Body of pancreas (tissue), 4 donors: ENCODE measurements at regions not wholly inside any gene's neighbourhood (a gene's known extent, or its start where the extent isn't known, plus 50 kb on each side); places are given as distances from the start of the nearest gene placed in this dataset.

ENCODE experiments used
- ATAC-seq: fragments of 150-250 bp; one replicate; pipeline ENCODE4 v1.9.1; 2016
- DNase-seq, 4 donors: peaks; one replicate each; pipeline ENCODE4 v3.0.0-alpha.2; 2019
- H3K27ac ChIP-seq, 4 donors: fragments of 200-600 bp; sonication (generic); 1 replicate in 3 of 4; 2 replicates in 1 of 4; pipeline versions ENCODE4 v1.5.1 to v1.6.1; 2016 to 2019; ENCODE audit warnings: mild to moderate bottlenecking in 1 of 4, mixed read lengths in 1 of 4, moderate library complexity in 1 of 4
- H3K27me3 ChIP-seq, 2 donors: fragments of 200-600 bp; sonication (generic); one replicate each; pipeline ENCODE4 v1.6.0; 2016; ENCODE audit warnings: mild to moderate bottlenecking in 1 of 2
- H3K36me3 ChIP-seq, 2 donors: fragments of 200-600 bp; sonication (generic); replicated peaks in 1 of 2; 2 replicates each; pipeline ENCODE4 v1.5.1; 2016; ENCODE audit warnings: low read depth in 2 of 2; ENCODE audit not compliant: insufficient read depth in 1 of 2
- H3K4me1 ChIP-seq: fragments of 200-600 bp; sonication (generic); one replicate; pipeline ENCODE4 v1.6.0; 2016
- H3K4me3 ChIP-seq, 2 donors: fragments of 200-600 bp; sonication (generic); 1 replicate in 1 of 2; 2 replicates in 1 of 2; pipeline ENCODE4 v1.5.1; 2016 to 2019
- H3K9me3 ChIP-seq, 3 donors: fragments of 200-600 bp; sonication (generic); 1 replicate in 2 of 3; 2 replicates in 1 of 3; pipeline ENCODE4 v1.5.1; 2016
- CTCF ChIP-seq, 7 experiments: fragments of 450-650 bp in 4 of 7; fragments of 200-600 bp in 3 of 7; sonication (generic) in 3 of 7; IDR thresholded peaks; one replicate each; pipeline ENCODE4 v1.5.1; 2016 to 2019; ENCODE audit warnings: antibody characterized with exemption in 7 of 7
- POLR2A ChIP-seq, 3 donors: fragments of 450-650 bp; IDR thresholded peaks; one replicate each; pipeline ENCODE4 v1.6.1; 2016; ENCODE audit warnings: antibody characterized with exemption in 3 of 3, mild to moderate bottlenecking in 2 of 3
- WGBS, 2 donors: methylation state at CpG; one replicate each; pipeline ENCODE4 v1.1.5; 2017; 5-methylcytosine and 5-hydroxymethylcytosine counted together
- intact Hi-C: fragments of 100-400 bp; cut with DNase I; formaldehyde crosslinking; loops from one replicate; pipeline ENCODE4 v1.15.1; 2023

- no peak for ATAC-seq
- Histone ChIP-seq H3K9me3 (no peaks in the 10 kb centered on the region), H3K27me3 (no peaks in the 10 kb centered on the region), H3K36me3 (no peaks in the 10 kb centered on the region), H3K4me3 (no peak overlapping the region), H3K27ac (no peak overlapping the region), H3K4me1 (no peaks in the 10 kb centered on the region)
- TF ChIP-seq POLR2A (IDR thresholded peaks at IDR 0.05), result no peak
- TF ChIP-seq CTCF (IDR thresholded peaks at IDR 0.05), result no peak
- intact Hi-C loops, result no loop called here
- no peak for DNase-seq
- 62 to 65% methylated on average over 7 of the region's 7 CpGs for WGBS, 2 donors
These were observed 121.1 kb downstream of the PDCD6IP start for GRCh38 chr3:33919312-33920120.

DNA sequence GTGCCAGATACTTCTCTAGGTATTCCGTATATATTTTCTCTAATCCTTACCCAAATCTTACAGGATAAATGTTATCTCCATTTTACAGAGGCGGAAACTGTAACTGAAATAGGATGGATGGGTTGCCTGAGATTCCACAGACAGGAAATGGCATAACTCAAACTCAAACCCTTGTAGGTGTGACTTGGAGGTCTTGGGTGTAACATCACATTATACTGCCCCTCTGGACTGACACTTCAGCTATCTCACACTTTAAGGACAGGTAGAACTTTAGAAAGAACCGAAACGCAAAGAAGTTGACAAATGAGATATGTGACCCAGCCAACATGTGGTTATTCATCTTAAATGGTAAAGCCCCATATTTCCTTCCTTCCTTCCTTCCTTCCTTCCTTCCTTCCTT lies 122.1 kb downstream of the PDCD6IP start:
- Histone ChIP-seq H3K27me3 (no peaks in the 10 kb centered on the region), H3K27ac (no peak overlapping the region), H3K4me1 (no peaks in the 10 kb centered on the region), H3K9me3 (no peaks in the 10 kb centered on the region), H3K4me3 (no peak overlapping the region), H3K36me3 (no peaks in the 10 kb centered on the region)
- no peak for DNase-seq
- intact Hi-C loops, result no loop called here
- TF ChIP-seq POLR2A (IDR thresholded peaks at IDR 0.05) (no peak), CTCF (IDR thresholded peaks at IDR 0.05) (no peak)
- no peak for ATAC-seq
- WGBS, 2 donors, result 80 to 85% methylated on average over 4 of the region's 4 CpGs

DNA sequence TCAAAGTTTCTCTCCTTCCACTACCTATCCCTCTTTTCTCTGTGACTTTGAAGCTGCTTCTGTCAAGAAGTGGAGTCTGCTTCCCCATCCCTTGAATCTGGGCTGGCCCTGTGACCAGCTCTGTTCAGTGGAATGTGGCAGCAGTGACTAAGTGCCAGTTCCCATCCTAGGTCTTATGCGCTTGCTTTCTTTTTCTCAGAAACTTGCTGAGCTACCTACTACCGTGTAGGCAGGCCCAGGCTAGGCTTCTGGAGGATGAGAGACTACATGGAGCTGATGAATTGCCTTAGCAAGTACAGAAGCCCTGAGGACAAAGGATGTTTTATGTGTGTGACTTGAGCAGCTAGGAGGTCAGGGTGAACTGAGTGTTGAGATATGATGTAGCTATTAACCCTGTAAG lies 123.2 kb downstream of the PDCD6IP start:
- no peak for TF ChIP-seq CTCF (IDR thresholded peaks at IDR 0.05)
- TF ChIP-seq POLR2A (IDR thresholded peaks at IDR 0.05), result no peak
- no peaks in the 10 kb centered on the region for H3K36me3 ChIP-seq
- no peaks in the 10 kb centered on the region for H3K9me3 ChIP-seq
- H3K27ac ChIP-seq, result no peak overlapping the region
- intact Hi-C loops, result no loop called here
- no peaks in the 10 kb centered on the region for H3K4me1 ChIP-seq
- no peaks in the 10 kb centered on the region for H3K27me3 ChIP-seq
- no peak for ATAC-seq
- no peak for DNase-seq
- 77 to 85% methylated on average over 2 of the region's 2 CpGs for WGBS, 2 donors
- H3K4me3 ChIP-seq, result no peak overlapping the region

- no peak for DNase-seq
- no peak for TF ChIP-seq POLR2A (IDR thresholded peaks at IDR 0.05)
- no peak for TF ChIP-seq CTCF (IDR thresholded peaks at IDR 0.05)
- Histone ChIP-seq H3K36me3 (no peaks in the 10 kb centered on the region), H3K27ac (no peak overlapping the region), H3K9me3 (no peaks in the 10 kb centered on the region), H3K4me3 (no peak overlapping the region), H3K4me1 (no peaks in the 10 kb centered on the region), H3K27me3 (no peaks in the 10 kb centered on the region)
- ATAC-seq, result no peak
- intact Hi-C loops, result no loop called here
- 72 to 73% methylated on average over 3 of the region's 3 CpGs for WGBS, 2 donors
These were observed 128.7 kb downstream of the PDCD6IP start for GRCh38 chr3:33926998-33927605.

GRCh38 chr3:33929813-33930212 lies 131.4 kb downstream of the PDCD6IP start:
- no peak for DNase-seq
- no peak for TF ChIP-seq CTCF (IDR thresholded peaks at IDR 0.05)
- TF ChIP-seq POLR2A (IDR thresholded peaks at IDR 0.05), result no peak
- Histone ChIP-seq H3K9me3 (no peaks in the 10 kb centered on the region), H3K4me3 (no peak overlapping the region), H3K27me3 (no peaks in the 10 kb centered on the region), H3K36me3 (no peaks in the 10 kb centered on the region), H3K27ac (no peak overlapping the region), H3K4me1 (no peaks in the 10 kb centered on the region)
- intact Hi-C loops, result no loop called here
- 73 to 79% methylated on average over 2 of the region's 2 CpGs for WGBS, 2 donors
- ATAC-seq, result no peak
